ENCODE measurements at regions not wholly inside any gene's neighbourhood (a gene's known extent, or its start where the extent isn't known, plus 50 kb on each side); places are given as distances from the start of the nearest gene placed in this dataset.

DNA sequence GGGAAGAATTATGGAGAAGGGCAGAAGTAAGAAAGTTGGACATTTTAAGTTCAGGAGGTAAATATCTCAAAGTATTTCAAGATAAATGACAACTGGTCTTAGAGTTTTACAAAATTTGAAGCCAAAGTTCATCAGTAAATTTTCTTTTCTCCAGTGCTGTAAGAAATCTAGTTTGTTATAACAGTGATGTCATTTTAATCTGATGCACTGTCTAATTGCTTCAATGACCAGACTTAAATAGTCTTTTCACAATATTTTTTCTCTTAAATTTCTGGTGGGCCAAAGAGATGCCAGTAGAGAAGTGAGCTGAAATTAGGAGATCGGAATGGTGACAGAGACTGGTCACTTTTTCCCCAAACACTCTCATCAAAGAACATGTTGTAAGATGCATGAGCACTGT lies 156.5 kb upstream of the TMEM161B start:
- H3K36me3 ChIP-seq (ENCODE audit: control insufficient read depth, insufficient read depth, low read length): no peaks in the 10 kb centered on the region
- CTCF ChIA-PET: no interaction called here
- no peak for DNase-seq
- no peaks in the 10 kb centered on the region for H3K4me1 ChIP-seq
- Mint-ChIP-seq H3K27ac (ENCODE audit: unreplicated experiment) (no peak overlapping the region), H3K27me3 (ENCODE audit: insufficient read depth, unreplicated experiment) (peaks cover 3% of the 10 kb centered on the region), H3K4me1 (ENCODE audit: low read depth, unreplicated experiment) (no peaks in the 10 kb centered on the region), H3K9me3 (ENCODE audit: unreplicated experiment) (no peaks in the 10 kb centered on the region), H3K4me3 (ENCODE audit: unreplicated experiment) (no peak overlapping the region), H3K36me3 (ENCODE audit: insufficient read depth, unreplicated experiment) (no peaks in the 10 kb centered on the region)
- no peak overlapping the region for H3K4me3 ChIP-seq (ENCODE audit: low read depth, low read length)
- TF ChIP-seq, protein P1, sequence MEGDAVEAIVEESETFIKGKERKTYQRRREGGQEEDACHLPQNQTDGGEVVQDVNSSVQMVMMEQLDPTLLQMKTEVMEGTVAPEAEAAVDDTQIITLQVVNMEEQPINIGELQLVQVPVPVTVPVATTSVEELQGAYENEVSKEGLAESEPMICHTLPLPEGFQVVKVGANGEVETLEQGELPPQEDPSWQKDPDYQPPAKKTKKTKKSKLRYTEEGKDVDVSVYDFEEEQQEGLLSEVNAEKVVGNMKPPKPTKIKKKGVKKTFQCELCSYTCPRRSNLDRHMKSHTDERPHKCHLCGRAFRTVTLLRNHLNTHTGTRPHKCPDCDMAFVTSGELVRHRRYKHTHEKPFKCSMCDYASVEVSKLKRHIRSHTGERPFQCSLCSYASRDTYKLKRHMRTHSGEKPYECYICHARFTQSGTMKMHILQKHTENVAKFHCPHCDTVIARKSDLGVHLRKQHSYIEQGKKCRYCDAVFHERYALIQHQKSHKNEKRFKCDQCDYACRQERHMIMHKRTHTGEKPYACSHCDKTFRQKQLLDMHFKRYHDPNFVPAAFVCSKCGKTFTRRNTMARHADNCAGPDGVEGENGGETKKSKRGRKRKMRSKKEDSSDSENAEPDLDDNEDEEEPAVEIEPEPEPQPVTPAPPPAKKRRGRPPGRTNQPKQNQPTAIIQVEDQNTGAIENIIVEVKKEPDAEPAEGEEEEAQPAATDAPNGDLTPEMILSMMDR (IDR thresholded peaks at IDR 0.05; ENCODE audit: insufficient read depth in 1 of 2, low read depth in 1 of 2, low read length in 1 of 2, severe bottlenecking in 1 of 2, unreplicated experiment in 1 of 2): no peak
- H3K9me3 ChIP-seq: no peaks in the 10 kb centered on the region
- POLR2A ChIA-PET: no interaction called here
- intact Hi-C loops (cut with micrococcal nuclease; ENCODE audit: unreplicated experiment): no loop called here
- BruUV-seq (replicated peaks): no TSS peak
- no peaks in the 10 kb centered on the region for H3K27me3 ChIP-seq (replicated peaks; ENCODE audit: control insufficient read depth, insufficient read depth, low read length)

DNA sequence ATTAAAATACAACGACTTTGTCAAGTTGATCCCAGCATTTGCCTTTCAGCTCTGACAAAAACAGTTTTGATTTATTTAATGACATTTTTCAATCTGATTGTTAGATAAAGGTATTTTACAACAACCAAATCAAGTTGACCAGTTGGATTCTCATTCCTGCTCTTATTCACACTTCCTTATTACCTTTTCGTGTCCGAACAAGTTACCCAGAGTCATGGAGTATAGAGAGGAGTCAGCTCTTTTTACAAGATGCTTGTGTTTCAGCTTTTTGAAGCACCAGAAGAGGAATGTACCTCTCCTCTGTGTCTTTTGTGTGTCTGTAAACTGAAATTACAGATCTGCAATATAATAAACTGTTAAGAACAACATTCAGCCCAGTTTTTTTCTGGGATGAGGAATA lies 151.3 kb upstream of the TMEM161B start:
- no peaks in the 10 kb centered on the region for H3K4me1 ChIP-seq
- Mint-ChIP-seq H3K9me3 (ENCODE audit: unreplicated experiment) (no peaks in the 10 kb centered on the region), H3K27me3 (ENCODE audit: insufficient read depth, unreplicated experiment) (peaks cover 2% of the 10 kb centered on the region), H3K4me1 (ENCODE audit: low read depth, unreplicated experiment) (no peaks in the 10 kb centered on the region), H3K36me3 (ENCODE audit: insufficient read depth, unreplicated experiment) (no peaks in the 10 kb centered on the region), H3K4me3 (ENCODE audit: unreplicated experiment) (no peak overlapping the region), H3K27ac (ENCODE audit: unreplicated experiment) (no peak overlapping the region)
- no TSS peak for BruUV-seq (replicated peaks)
- no peaks in the 10 kb centered on the region for H3K27me3 ChIP-seq (replicated peaks; ENCODE audit: control insufficient read depth, insufficient read depth, low read length)
- H3K4me3 ChIP-seq (ENCODE audit: low read depth, low read length): no peak overlapping the region
- TF ChIP-seq, protein P1 (IDR thresholded peaks at IDR 0.05; ENCODE audit: insufficient read depth in 1 of 2, low read depth in 1 of 2, low read length in 1 of 2, severe bottlenecking in 1 of 2, unreplicated experiment in 1 of 2): no peak
- ChIA-PET POLR2A (no interaction called here), CTCF (no interaction called here)
- DNase-seq: no peak
- intact Hi-C loops (cut with micrococcal nuclease; ENCODE audit: unreplicated experiment): no loop called here
- no peaks in the 10 kb centered on the region for H3K36me3 ChIP-seq (ENCODE audit: control insufficient read depth, insufficient read depth, low read length)
- H3K9me3 ChIP-seq: no peaks in the 10 kb centered on the region

- Mint-ChIP-seq H3K4me3 (ENCODE audit: unreplicated experiment) (no peak overlapping the region), H3K9me3 (ENCODE audit: unreplicated experiment) (no peaks in the 10 kb centered on the region), H3K27me3 (ENCODE audit: insufficient read depth, unreplicated experiment) (peaks cover 11% of the 10 kb centered on the region), H3K4me1 (ENCODE audit: low read depth, unreplicated experiment) (no peaks in the 10 kb centered on the region), H3K27ac (ENCODE audit: unreplicated experiment) (no peak overlapping the region), H3K36me3 (ENCODE audit: insufficient read depth, unreplicated experiment) (no peaks in the 10 kb centered on the region)
- Histone ChIP-seq H3K36me3 (ENCODE audit: control insufficient read depth, insufficient read depth, low read length) (no peaks in the 10 kb centered on the region), H3K27me3 (replicated peaks; ENCODE audit: control insufficient read depth, insufficient read depth, low read length) (peaks cover 2% of the 10 kb centered on the region; the same call in 1 of the 2 replicates), H3K4me3 (ENCODE audit: low read depth, low read length) (no peak overlapping the region), H3K9me3 (no peaks in the 10 kb centered on the region), H3K4me1 (no peaks in the 10 kb centered on the region)
- intact Hi-C loops (cut with micrococcal nuclease; ENCODE audit: unreplicated experiment): no loop called here
- ChIA-PET CTCF (no interaction called here), POLR2A (no interaction called here)
- TF ChIP-seq, protein P1 (IDR thresholded peaks at IDR 0.05; ENCODE audit: insufficient read depth in 1 of 2, low read depth in 1 of 2, low read length in 1 of 2, severe bottlenecking in 1 of 2, unreplicated experiment in 1 of 2): no peak
- DNase-seq: no peak
- BruUV-seq (replicated peaks): no TSS peak
Measured at GRCh38 chr5:88407341-88407740, 138.7 kb upstream of the TMEM161B start.

Data from Caco-2 (cell line).